ENCODE measurements at regions not wholly inside any gene's neighbourhood (a gene's known extent, or its start where the extent isn't known, plus 50 kb on each side); places are given as distances from the start of the nearest gene placed in this dataset.

- Histone ChIP-seq H3K27me3 (ENCODE audit: insufficient read depth) (peaks cover 20% of the 10 kb centered on the region), H2AFZ (ENCODE audit: low read depth) (no peak overlapping the region), H3K9ac (no peak overlapping the region), H3K27ac (ENCODE audit: low read depth in 2 of 2, low read length in 1 of 2) (no peak overlapping the region), H3F3A (replicated peaks; ENCODE audit: insufficient read depth) (no peaks in the 10 kb centered on the region), H3K9me3 (no peaks in the 10 kb centered on the region), H3K4me2 (no peak overlapping the region), H3K4me3 (ENCODE audit: low read depth in 2 of 2, low read length in 1 of 2) (no peak overlapping the region), H3K79me2 (ENCODE audit: insufficient read depth) (no peaks in the 10 kb centered on the region), H4K20me1 (ENCODE audit: insufficient read depth) (no peaks in the 10 kb centered on the region), H3K4me1 (ENCODE audit: control insufficient read depth in 1 of 2, insufficient read depth in 2 of 2, low read depth in 1 of 2, low read length in 1 of 2) (peaks cover 0 to 4% of the 10 kb centered on the region in 2 experiments; a peak in 1 of 4 replicates), H3K36me3 (replicated peaks in 1 of 2; ENCODE audit: control insufficient read depth in 1 of 2, insufficient read depth in 2 of 2, low read length in 1 of 2) (no peaks in the 10 kb centered on the region), H3K9me2 (no peaks in the 10 kb centered on the region)
- WGBS (ENCODE audit: low lambda C conversion rate) = 53% methylated on average over 2 of the region's 10 CpGs
- ChIA-PET CTCF (interaction anchor here (1.3 kb wide), 1 partner anchor 14 kb away, joined by 3 read pairs; no protein-coding TSS in a partner anchor), POLR2A (no interaction called here)
- TF ChIP-seq ZBTB33 (IDR thresholded peaks at IDR 0.05; ENCODE audit: borderline replicate concordance, low read depth) = no peak
- TF ChIP-seq MXI1 (IDR thresholded peaks at IDR 0.05; ENCODE audit: low read depth, low read length) = no peak
- TF ChIP-seq RAD21 (IDR thresholded peaks at IDR 0.05; ENCODE audit: low read length) = no peak
- TF ChIP-seq GABPA (IDR thresholded peaks at IDR 0.05; ENCODE audit: low read depth) = no peak
- no peak for TF ChIP-seq POLR2AphosphoS5 (IDR thresholded peaks at IDR 0.05; ENCODE audit: low read depth, low read length)
- no peak for TF ChIP-seq FOSL2 (IDR thresholded peaks at IDR 0.05; ENCODE audit: borderline replicate concordance, low read depth)
- TF ChIP-seq, protein P1, sequence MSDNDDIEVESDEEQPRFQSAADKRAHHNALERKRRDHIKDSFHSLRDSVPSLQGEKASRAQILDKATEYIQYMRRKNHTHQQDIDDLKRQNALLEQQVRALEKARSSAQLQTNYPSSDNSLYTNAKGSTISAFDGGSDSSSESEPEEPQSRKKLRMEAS (IDR thresholded peaks at IDR 0.05; ENCODE audit: low read depth) = no peak
- no peak for TF ChIP-seq YY1 (IDR thresholded peaks at IDR 0.05; ENCODE audit: low read depth)
- no peak for TF ChIP-seq SIN3A (IDR thresholded peaks at IDR 0.05; ENCODE audit: borderline replicate concordance, low read depth, low read length)
- no peak for DNase-seq
Measured at GRCh38 chr15:69991551-69991980, 106.2 kb downstream of the TLE3 start.

DNA sequence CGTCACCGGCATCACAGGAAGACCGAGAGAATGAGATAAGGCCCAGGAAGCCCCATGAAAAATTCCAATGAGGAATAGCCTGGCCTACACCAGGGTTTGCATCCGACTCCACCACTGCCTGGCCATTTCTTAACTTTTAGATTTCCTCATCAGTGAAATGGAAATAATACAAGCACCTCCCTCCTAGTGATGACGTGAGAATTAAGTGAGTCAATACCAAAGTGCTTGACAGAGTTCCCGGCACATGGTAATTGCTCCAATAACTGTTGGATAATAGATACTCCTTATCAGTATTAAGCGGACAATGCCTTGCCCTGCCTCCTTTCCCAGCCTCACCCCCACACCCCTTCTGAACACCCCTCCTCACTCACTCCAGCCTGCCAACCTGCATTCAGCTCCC lies 105.4 kb downstream of the TLE3 start:
- Histone ChIP-seq H3K4me1 (ENCODE audit: control insufficient read depth in 1 of 2, insufficient read depth in 2 of 2, low read depth in 1 of 2, low read length in 1 of 2) (peaks cover 0 to 9% of the 10 kb centered on the region in 2 experiments; a peak in 1 of 4 replicates), H3K4me3 (ENCODE audit: low read depth in 2 of 2, low read length in 1 of 2) (no peak overlapping the region), H3K27me3 (ENCODE audit: insufficient read depth) (peaks cover 16% of the 10 kb centered on the region; the same call in 1 of the 2 replicates), H3K79me2 (ENCODE audit: insufficient read depth) (no peaks in the 10 kb centered on the region), H3K4me2 (no peak overlapping the region), H2AFZ (ENCODE audit: low read depth) (no peak overlapping the region), H4K20me1 (ENCODE audit: insufficient read depth) (no peaks in the 10 kb centered on the region), H3K27ac (ENCODE audit: low read depth in 2 of 2, low read length in 1 of 2) (no peak overlapping the region), H3K9me3 (no peaks in the 10 kb centered on the region), H3K9ac (no peak overlapping the region), H3K36me3 (replicated peaks in 1 of 2; ENCODE audit: control insufficient read depth in 1 of 2, insufficient read depth in 2 of 2, low read length in 1 of 2) (no peaks in the 10 kb centered on the region), H3F3A (replicated peaks; ENCODE audit: insufficient read depth) (no peaks in the 10 kb centered on the region), H3K9me2 (no peaks in the 10 kb centered on the region)
- WGBS (ENCODE audit: low lambda C conversion rate) = 74% methylated on average over 5 of the region's 7 CpGs
- no peak for DNase-seq
- POLR2A ChIA-PET = no interaction called here
- TF ChIP-seq, protein P2, sequence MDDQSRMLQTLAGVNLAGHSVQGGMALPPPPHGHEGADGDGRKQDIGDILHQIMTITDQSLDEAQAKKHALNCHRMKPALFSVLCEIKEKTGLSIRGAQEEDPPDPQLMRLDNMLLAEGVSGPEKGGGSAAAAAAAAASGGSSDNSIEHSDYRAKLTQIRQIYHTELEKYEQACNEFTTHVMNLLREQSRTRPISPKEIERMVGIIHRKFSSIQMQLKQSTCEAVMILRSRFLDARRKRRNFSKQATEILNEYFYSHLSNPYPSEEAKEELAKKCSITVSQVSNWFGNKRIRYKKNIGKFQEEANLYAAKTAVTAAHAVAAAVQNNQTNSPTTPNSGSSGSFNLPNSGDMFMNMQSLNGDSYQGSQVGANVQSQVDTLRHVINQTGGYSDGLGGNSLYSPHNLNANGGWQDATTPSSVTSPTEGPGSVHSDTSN (IDR thresholded peaks at IDR 0.05) = no peak
- TF ChIP-seq REST (IDR thresholded peaks at IDR 0.05; ENCODE audit: low read depth, low read length) (no peak), CHD2 (IDR thresholded peaks at IDR 0.05; ENCODE audit: low read length, partially characterized antibody) (no peak), NRF1 (IDR thresholded peaks at IDR 0.05; ENCODE audit: low read depth, low read length) (no peak), MXI1 (IDR thresholded peaks at IDR 0.05; ENCODE audit: low read depth, low read length) (no peak), RAD21 (IDR thresholded peaks at IDR 0.05; ENCODE audit: low read length) (no peak), EP300 (IDR thresholded peaks at IDR 0.05; ENCODE audit: borderline replicate concordance in 1 of 2, low read depth in 1 of 2, low read length in 1 of 2) (no peak)
- TF ChIP-seq, protein P3, sequence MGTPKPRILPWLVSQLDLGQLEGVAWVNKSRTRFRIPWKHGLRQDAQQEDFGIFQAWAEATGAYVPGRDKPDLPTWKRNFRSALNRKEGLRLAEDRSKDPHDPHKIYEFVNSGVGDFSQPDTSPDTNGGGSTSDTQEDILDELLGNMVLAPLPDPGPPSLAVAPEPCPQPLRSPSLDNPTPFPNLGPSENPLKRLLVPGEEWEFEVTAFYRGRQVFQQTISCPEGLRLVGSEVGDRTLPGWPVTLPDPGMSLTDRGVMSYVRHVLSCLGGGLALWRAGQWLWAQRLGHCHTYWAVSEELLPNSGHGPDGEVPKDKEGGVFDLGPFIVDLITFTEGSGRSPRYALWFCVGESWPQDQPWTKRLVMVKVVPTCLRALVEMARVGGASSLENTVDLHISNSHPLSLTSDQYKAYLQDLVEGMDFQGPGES (IDR thresholded peaks at IDR 0.05; ENCODE audit: low read depth, low read length) = no peak
- TF ChIP-seq, protein P1 (IDR thresholded peaks at IDR 0.05; ENCODE audit: low read depth) = no peak
- CTCF ChIA-PET = interaction anchor here (1.1 to 1.3 kb wide), 2 partner anchors 8 to 15 kb away, joined by 3 read pairs; no protein-coding TSS in a partner anchor

Data from SK-N-SH (cell line).